HL-60 (cell line): ENCODE measurements at regions not wholly inside any gene's neighbourhood (a gene's known extent, or its start where the extent isn't known, plus 50 kb on each side); places are given as distances from the start of the nearest gene placed in this dataset.
"Not testable (repeated sequence)": the region's sequence is repeated elsewhere in the genome, so short reads cannot be mapped to it uniquely, and the experiment has no call there.

Experiments
- DNase-seq, 2 experiments: peaks; one replicate each; pipeline ENCODE4 v3.0.0-alpha.2; 2010 to 2020; ENCODE audit warnings: low read depth in 1 of 2, low spot score in 1 of 2
- H3K27ac ChIP-seq: fragments of 250-450 bp; sonication (Bioruptor Pico); replicated peaks from 2 replicates; pipeline ENCODE4 v1.5.1; 2020; ENCODE audit warnings: mild to moderate bottlenecking, moderate library complexity
- H3K27me3 ChIP-seq: fragments of 250-450 bp; sonication (Bioruptor Pico); 2 replicates; pipeline ENCODE4 v1.5.1; 2021; ENCODE audit warnings: mild to moderate bottlenecking, moderate library complexity; ENCODE audit not compliant: insufficient read depth, poor library complexity, severe bottlenecking
- H3K4me3 ChIP-seq: replicated peaks from 2 replicates; pipeline ENCODE4 v1.5.1; 2011; ENCODE audit warnings: mild to moderate bottlenecking, control low read depth, low read length; ENCODE audit not compliant: insufficient read depth
- GABPA ChIP-seq: IDR thresholded peaks from 2 replicates; pipeline ENCODE4 v1.6.1; 2012; ENCODE audit warnings: low read depth
- POLR2AphosphoS5 ChIP-seq: IDR thresholded peaks from 2 replicates; pipeline ENCODE4 v1.6.1; 2012; ENCODE audit warnings: low read depth
- SPI1 ChIP-seq: IDR thresholded peaks from 2 replicates; pipeline ENCODE4 v1.6.1; 2012; ENCODE audit warnings: low read depth, mild to moderate bottlenecking, borderline replicate concordance
- TF ChIP-seq, protein P1 (sequence below): IDR thresholded peaks from one replicate; pipeline ENCODE4 v1.5.1; 2011; ENCODE audit warnings: low read length, control low read depth, inconsistent platforms; ENCODE audit not compliant: insufficient read depth
- TF ChIP-seq, protein P2 (sequence below): IDR thresholded peaks from 2 replicates; pipeline ENCODE4 v1.6.1; 2012; ENCODE audit warnings: low read depth; ENCODE audit not compliant: insufficient replicate concordance

DNA sequence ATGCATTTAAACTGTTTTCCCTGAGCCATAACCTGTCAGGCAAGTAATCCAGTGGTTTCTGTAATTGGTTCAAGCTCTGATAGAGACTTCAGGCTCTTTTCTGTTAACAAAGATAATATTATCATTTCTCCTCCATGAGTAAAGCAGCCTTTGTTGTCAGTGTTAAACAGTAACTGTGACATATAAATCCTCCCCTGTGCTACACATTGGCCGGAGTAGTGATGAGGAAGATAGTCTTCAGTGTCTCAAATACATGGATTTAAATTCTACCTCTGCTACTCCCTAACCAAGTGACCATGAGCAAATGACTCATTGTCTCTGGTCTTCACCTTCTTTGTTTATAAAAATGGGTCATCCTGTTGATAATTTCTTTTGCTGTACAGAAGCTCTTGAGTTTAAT lies 615.5 kb upstream of the CHD1 start:
- Histone ChIP-seq H3K27me3 (no peaks in the 10 kb centered on the region), H3K27ac (no peak overlapping the region), H3K4me3 (no peak overlapping the region)
- TF ChIP-seq SPI1: no peak
- TF ChIP-seq GABPA: no peak
- no peak for TF ChIP-seq POLR2AphosphoS5
- TF ChIP-seq, protein P1, sequence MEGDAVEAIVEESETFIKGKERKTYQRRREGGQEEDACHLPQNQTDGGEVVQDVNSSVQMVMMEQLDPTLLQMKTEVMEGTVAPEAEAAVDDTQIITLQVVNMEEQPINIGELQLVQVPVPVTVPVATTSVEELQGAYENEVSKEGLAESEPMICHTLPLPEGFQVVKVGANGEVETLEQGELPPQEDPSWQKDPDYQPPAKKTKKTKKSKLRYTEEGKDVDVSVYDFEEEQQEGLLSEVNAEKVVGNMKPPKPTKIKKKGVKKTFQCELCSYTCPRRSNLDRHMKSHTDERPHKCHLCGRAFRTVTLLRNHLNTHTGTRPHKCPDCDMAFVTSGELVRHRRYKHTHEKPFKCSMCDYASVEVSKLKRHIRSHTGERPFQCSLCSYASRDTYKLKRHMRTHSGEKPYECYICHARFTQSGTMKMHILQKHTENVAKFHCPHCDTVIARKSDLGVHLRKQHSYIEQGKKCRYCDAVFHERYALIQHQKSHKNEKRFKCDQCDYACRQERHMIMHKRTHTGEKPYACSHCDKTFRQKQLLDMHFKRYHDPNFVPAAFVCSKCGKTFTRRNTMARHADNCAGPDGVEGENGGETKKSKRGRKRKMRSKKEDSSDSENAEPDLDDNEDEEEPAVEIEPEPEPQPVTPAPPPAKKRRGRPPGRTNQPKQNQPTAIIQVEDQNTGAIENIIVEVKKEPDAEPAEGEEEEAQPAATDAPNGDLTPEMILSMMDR: no peak
- TF ChIP-seq, protein P2, sequence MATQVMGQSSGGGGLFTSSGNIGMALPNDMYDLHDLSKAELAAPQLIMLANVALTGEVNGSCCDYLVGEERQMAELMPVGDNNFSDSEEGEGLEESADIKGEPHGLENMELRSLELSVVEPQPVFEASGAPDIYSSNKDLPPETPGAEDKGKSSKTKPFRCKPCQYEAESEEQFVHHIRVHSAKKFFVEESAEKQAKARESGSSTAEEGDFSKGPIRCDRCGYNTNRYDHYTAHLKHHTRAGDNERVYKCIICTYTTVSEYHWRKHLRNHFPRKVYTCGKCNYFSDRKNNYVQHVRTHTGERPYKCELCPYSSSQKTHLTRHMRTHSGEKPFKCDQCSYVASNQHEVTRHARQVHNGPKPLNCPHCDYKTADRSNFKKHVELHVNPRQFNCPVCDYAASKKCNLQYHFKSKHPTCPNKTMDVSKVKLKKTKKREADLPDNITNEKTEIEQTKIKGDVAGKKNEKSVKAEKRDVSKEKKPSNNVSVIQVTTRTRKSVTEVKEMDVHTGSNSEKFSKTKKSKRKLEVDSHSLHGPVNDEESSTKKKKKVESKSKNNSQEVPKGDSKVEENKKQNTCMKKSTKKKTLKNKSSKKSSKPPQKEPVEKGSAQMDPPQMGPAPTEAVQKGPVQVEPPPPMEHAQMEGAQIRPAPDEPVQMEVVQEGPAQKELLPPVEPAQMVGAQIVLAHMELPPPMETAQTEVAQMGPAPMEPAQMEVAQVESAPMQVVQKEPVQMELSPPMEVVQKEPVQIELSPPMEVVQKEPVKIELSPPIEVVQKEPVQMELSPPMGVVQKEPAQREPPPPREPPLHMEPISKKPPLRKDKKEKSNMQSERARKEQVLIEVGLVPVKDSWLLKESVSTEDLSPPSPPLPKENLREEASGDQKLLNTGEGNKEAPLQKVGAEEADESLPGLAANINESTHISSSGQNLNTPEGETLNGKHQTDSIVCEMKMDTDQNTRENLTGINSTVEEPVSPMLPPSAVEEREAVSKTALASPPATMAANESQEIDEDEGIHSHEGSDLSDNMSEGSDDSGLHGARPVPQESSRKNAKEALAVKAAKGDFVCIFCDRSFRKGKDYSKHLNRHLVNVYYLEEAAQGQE: no peak
- DNase-seq: no peak

DNA sequence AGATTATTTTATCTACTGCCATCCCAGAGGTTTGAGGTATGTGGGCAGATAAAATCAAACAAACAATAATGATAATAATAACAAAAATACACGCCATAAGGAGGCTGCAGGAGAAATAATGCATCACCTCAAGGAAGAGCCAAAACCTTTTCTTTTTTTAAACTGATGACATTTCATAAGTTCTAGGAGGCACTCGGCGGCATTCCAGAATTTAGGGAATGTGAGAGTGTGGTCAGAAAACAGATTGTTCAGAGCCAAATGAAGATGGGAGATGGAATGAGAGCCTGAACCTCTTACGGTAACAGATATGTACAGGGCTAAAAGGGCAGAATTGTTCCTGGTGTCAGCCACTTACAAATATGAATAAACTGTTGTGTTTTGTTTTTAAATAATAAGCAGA lies 615.0 kb upstream of the CHD1 start:
- TF ChIP-seq SPI1: no peak
- TF ChIP-seq, protein P1: no peak
- no peak for TF ChIP-seq GABPA
- TF ChIP-seq POLR2AphosphoS5: no peak
- TF ChIP-seq, protein P2: no peak
- Histone ChIP-seq H3K27ac (no peak overlapping the region), H3K27me3 (no peaks in the 10 kb centered on the region), H3K4me3 (no peak overlapping the region)
- no peak for DNase-seq

DNA sequence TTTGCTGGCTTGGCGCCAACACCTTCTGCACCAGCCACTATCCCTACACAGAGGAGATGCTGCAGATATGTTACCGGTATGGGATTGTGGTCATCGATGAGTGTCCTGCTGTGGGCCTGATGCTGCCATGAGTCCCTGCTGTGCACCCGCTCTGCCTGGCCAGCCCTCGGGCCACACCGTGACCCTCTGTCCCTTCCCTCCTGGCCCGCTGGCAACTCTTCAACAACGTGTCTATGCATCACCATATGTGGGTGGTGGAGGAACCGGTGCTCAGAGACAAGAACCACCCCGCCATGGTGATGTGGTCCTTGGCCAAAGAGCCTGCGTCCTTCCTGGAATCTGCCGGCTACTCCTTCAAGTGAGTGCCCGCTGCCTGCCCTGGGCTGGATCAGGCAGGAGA lies 605.4 kb upstream of the CHD1 start:
- H3K27me3 ChIP-seq, H3K27ac ChIP-seq, DNase-seq, H3K4me3 ChIP-seq: not testable (repeated sequence)

DNA sequence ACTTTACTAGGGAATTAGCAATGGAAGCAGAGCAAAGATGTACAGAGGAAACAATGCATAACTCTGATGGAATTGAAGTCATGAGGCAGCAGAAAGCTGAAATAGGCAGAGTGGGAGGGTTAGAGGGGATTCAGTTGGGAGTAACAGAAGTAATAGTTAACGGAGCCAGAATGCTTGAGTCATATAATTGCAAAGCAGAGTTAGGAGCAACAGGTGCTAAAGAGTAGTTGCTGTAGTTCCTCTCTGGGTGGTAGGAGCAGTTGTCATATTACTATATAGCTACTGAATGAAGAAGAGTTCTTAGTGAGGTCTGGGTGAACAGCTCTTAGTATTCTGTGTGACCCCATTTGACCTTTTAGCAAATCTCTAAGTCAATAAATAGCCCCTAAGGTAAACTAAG lies 592.9 kb upstream of the CHD1 start:
- not testable (repeated sequence) for H3K27me3 ChIP-seq, H3K27ac ChIP-seq, H3K4me3 ChIP-seq, DNase-seq

DNA sequence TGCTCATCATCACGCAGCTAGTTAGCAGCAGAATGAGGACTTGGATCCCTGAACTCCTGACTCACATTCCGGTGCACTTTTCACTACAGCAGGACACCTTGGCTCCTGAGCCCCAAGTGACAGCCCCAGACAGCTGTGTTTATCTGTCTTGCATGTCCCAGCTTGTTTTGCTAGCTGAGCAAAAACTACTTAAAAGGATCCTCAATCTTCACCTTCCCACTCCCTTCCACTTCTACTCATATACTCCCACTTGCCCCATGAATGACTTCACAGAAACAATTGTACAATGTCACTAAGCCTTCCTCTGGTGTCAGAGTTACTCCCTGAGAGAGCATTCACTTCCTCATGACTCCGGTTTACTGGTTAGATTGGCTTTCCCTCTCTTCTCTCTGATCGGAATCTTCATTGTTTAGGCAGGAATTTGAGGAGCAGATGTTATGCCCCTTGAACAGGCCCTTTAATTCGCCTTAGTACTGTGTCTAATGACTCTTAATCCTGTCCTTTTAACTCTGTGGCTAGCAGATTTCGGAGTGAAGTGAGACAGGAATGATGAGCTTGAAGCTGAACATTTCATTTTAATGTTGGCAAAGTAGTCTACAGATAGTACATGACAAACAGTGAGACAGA lies 587.2 kb upstream of the CHD1 start:
- not testable (repeated sequence) for H3K27ac ChIP-seq, H3K27me3 ChIP-seq, H3K4me3 ChIP-seq, DNase-seq

DNA sequence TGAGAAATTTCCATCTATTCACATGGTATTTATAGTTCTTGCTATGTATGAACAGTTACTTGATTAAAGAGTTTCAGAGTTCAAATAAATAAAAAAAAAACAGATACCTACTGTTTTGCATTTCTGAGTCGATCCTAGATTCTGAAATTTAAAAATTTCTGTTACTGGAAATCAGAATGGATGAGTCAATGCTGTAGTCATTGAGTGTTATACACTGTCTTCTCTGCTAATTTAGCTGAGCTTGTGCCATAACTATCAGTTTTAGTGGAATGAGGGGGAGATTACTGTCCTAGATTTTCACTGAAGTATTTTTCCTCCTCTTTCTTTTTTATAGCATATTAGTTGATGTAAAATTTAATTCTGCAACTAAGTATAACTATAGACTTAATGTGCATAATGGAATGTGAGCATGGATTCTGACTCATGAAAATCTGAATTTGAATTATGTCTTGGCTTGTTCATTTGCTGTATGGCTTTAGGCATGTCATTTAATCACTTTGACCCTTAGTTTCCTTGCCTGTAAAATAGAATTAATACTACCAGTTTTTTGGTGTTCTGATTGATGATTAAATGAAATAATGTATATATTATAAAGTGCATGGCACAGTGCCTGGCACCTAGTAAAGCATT lies 581.5 kb upstream of the CHD1 start:
- not testable (repeated sequence) for H3K27ac ChIP-seq, H3K27me3 ChIP-seq, H3K4me3 ChIP-seq, DNase-seq

DNA sequence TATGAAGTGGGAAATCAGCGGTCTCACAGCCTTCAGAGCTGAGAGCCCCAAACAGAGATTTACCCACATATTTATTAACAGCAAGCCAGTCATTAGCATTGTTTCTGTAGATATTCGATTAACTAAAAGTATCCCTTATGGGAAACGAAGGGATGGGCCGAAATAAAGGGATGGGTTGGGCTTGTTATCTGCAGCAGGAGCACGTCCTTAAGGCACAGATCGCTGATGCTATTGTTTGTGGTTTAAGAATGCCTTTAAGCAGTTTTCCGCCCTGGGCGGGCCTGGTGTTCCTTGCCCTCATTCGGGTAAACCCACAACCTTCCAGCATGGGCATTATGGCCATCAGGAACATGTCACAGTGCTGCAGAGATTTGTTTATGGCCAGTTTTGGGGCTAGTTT lies 580.3 kb upstream of the CHD1 start:
- not testable (repeated sequence) for H3K4me3 ChIP-seq, H3K27ac ChIP-seq, H3K27me3 ChIP-seq, DNase-seq

DNA sequence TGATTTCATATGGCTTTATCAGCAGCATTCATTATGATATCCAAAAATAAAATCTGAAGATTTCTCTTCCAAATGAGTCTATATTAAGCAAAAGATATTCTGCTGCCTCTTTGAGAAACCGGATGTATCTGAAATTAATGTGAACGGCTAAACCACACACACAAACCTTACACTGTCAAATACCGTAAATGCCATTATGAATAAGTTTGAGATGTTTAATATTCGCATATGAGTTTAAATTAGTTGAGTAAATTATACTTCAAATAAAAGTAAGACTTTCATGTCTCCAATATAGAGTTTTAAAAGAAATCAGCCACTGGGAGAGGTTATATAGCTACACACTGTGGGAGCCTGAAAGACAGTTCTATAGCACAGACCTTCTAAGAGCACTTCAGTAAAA lies 566.6 kb upstream of the CHD1 start:
- not testable (repeated sequence) for DNase-seq, H3K4me3 ChIP-seq, H3K27me3 ChIP-seq, H3K27ac ChIP-seq

DNA sequence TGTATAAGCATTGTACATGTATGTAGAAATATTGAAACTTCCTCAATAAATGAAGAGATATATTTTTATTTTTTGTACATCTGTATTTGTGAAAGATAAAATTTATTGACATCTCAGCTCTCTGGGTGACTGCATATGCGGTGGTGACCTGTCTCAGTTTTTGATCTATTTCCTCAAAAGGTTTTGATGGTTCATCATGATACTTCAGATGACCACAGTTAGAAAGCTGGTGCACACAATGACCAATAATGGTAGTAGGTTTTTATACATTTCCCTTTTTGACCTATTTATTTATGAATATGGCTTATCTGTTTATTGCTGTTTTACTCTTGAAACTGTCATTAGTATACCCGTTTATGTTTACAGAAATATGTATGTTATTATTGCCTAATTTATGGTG lies 549.6 kb upstream of the CHD1 start:
- H3K27ac ChIP-seq: not testable (repeated sequence)

More for the DNA sequence above, 549.6 kb upstream of the CHD1 start:
- not testable (repeated sequence) for H3K27me3 ChIP-seq, DNase-seq, H3K4me3 ChIP-seq
